ENCODE measurements at regions not wholly inside any gene's neighbourhood (a gene's known extent, or its start where the extent isn't known, plus 50 kb on each side); places are given as distances from the start of the nearest gene placed in this dataset.

GRCh38 chr6:23086100-23086499 is 516.7 kb downstream of the HDGFL1 start:
- H3K27me3 ChIP-seq: no peaks in the 10 kb centered on the region
- H3K4me3 ChIP-seq: no peak overlapping the region
- no peak for DNase-seq
- in situ Hi-C loops (cut with MboI; ENCODE audit: low pct_ligation_motif_present in 1 of 4, low pct_unique_long_range_greater_than_20kb in 1 of 4, low sequenced_read_pairs in 3 of 4): no loop called here
- no peak overlapping the region for H3K27ac ChIP-seq
- intact Hi-C loops (cut with DNase I; ENCODE audit: low total_unique reads): no loop called here
- 42 to 70% methylated on average over 1 to 2 of the region's 2 CpGs for whole genome bisulfite sequencing, 2 donors (ENCODE audit: low coverage in 1 of 2)
- no peaks in the 10 kb centered on the region for H3K36me3 ChIP-seq
- H3K4me1 ChIP-seq: no peaks in the 10 kb centered on the region
- TF ChIP-seq, protein P1, sequence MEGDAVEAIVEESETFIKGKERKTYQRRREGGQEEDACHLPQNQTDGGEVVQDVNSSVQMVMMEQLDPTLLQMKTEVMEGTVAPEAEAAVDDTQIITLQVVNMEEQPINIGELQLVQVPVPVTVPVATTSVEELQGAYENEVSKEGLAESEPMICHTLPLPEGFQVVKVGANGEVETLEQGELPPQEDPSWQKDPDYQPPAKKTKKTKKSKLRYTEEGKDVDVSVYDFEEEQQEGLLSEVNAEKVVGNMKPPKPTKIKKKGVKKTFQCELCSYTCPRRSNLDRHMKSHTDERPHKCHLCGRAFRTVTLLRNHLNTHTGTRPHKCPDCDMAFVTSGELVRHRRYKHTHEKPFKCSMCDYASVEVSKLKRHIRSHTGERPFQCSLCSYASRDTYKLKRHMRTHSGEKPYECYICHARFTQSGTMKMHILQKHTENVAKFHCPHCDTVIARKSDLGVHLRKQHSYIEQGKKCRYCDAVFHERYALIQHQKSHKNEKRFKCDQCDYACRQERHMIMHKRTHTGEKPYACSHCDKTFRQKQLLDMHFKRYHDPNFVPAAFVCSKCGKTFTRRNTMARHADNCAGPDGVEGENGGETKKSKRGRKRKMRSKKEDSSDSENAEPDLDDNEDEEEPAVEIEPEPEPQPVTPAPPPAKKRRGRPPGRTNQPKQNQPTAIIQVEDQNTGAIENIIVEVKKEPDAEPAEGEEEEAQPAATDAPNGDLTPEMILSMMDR (IDR thresholded peaks at IDR 0.05): no peak
- no peaks in the 10 kb centered on the region for H3K9me3 ChIP-seq

DNA sequence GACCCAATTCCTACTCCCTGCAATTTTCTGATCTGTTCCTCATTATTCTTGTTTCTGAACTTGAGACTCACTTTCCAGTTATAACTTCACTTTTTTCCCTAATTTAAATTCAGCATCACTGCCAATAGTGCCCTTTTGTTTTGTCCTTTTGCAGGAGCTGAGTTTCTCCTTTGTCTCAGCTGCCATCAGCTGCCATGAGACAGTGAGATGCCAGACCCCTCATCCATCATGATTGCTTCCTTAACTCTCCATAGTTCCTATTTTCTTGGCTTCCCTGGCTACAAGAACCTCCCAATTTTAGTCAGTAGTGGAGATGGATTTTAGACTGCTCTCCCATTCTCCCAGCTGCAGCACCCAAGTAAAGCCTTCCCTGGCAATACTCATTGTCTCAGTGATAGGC is 518.1 kb downstream of the HDGFL1 start:
- H3K36me3 ChIP-seq: no peaks in the 10 kb centered on the region
- H3K27ac ChIP-seq: no peak overlapping the region
- no peak overlapping the region for H3K4me3 ChIP-seq
- H3K4me1 ChIP-seq: no peaks in the 10 kb centered on the region
- intact Hi-C loops (cut with DNase I; ENCODE audit: low total_unique reads) (no loop called here), in situ Hi-C loops (cut with MboI; ENCODE audit: low pct_ligation_motif_present in 1 of 4, low pct_unique_long_range_greater_than_20kb in 1 of 4, low sequenced_read_pairs in 3 of 4) (no loop called here)
- H3K9me3 ChIP-seq: no peaks in the 10 kb centered on the region
- TF ChIP-seq POLR2AphosphoS5 (IDR thresholded peaks at IDR 0.05) (no peak), POLR2A (IDR thresholded peaks at IDR 0.05) (no peak), EP300 (IDR thresholded peaks at IDR 0.05; ENCODE audit: low read depth) (no peak)
- TF ChIP-seq, protein P1 (IDR thresholded peaks at IDR 0.05): no peak
- DNase-seq: no peak
- no peaks in the 10 kb centered on the region for H3K27me3 ChIP-seq

DNA sequence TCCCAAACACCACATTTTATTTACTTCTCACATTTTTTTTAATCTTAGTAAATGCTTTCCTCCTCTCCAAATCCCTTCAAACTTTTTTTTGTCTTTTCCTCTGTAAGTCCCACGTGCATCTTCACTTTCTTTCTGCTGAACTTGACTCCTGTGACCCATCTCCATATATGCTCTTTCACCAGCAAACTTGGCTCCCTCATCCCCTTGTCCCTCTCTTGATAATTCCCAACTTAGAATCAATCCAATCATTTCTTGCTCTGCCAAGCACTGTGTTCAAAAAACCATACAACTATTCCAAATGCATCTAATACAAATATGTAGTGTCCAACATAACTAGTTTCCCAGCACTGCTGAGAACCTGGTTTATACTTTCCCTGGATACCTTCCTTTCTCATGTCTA is 519.4 kb downstream of the HDGFL1 start:
- no peaks in the 10 kb centered on the region for H3K36me3 ChIP-seq
- intact Hi-C loops (cut with DNase I; ENCODE audit: low total_unique reads): no loop called here
- no peaks in the 10 kb centered on the region for H3K4me1 ChIP-seq
- WGBS, 2 donors (ENCODE audit: low coverage in 1 of 2): 43 to 57% methylated on average over 1 of the region's 1 CpG
- in situ Hi-C loops (cut with MboI; ENCODE audit: low pct_ligation_motif_present in 1 of 4, low pct_unique_long_range_greater_than_20kb in 1 of 4, low sequenced_read_pairs in 3 of 4): no loop called here
- H3K27me3 ChIP-seq: no peaks in the 10 kb centered on the region
- no peak overlapping the region for H3K4me3 ChIP-seq
- H3K9me3 ChIP-seq: no peaks in the 10 kb centered on the region
- TF ChIP-seq, protein P1 (IDR thresholded peaks at IDR 0.05): no peak
- TF ChIP-seq POLR2AphosphoS5 (IDR thresholded peaks at IDR 0.05) (no peak), EP300 (IDR thresholded peaks at IDR 0.05; ENCODE audit: low read depth) (no peak), POLR2A (IDR thresholded peaks at IDR 0.05) (no peak)
- H3K27ac ChIP-seq: no peak overlapping the region
- no peak for DNase-seq

- no peaks in the 10 kb centered on the region for H3K27me3 ChIP-seq
- intact Hi-C loops (cut with DNase I; ENCODE audit: low total_unique reads): no loop called here
- H3K36me3 ChIP-seq: no peaks in the 10 kb centered on the region
- no peak for DNase-seq
- H3K4me1 ChIP-seq: no peaks in the 10 kb centered on the region
- WGBS, 2 donors (ENCODE audit: low coverage in 1 of 2): 79 to 84% methylated on average over 5 of the region's 5 CpGs
- H3K9me3 ChIP-seq: no peaks in the 10 kb centered on the region
- no peak overlapping the region for H3K4me3 ChIP-seq
- no peak overlapping the region for H3K27ac ChIP-seq
- in situ Hi-C loops (cut with MboI; ENCODE audit: low pct_ligation_motif_present in 1 of 4, low pct_unique_long_range_greater_than_20kb in 1 of 4, low sequenced_read_pairs in 3 of 4): no loop called here
- TF ChIP-seq EP300 (IDR thresholded peaks at IDR 0.05; ENCODE audit: low read depth): no peak
- no peak for TF ChIP-seq POLR2A (IDR thresholded peaks at IDR 0.05)
- TF ChIP-seq POLR2AphosphoS5 (IDR thresholded peaks at IDR 0.05): no peak
- TF ChIP-seq, protein P1 (IDR thresholded peaks at IDR 0.05): no peak
These were observed 520.6 kb downstream of the HDGFL1 start for GRCh38 chr6:23089981-23090380.

Measured in transverse colon (tissue), 4 donors.